HCEC 1CT (cell line): ENCODE measurements at regions not wholly inside any gene's neighbourhood (a gene's known extent, or its start where the extent isn't known, plus 50 kb on each side); places are given as distances from the start of the nearest gene placed in this dataset.

Source experiments
- DNase-seq: peaks from one replicate; pipeline ENCODE4 v3.0.0-alpha.2; 2017

DNA sequence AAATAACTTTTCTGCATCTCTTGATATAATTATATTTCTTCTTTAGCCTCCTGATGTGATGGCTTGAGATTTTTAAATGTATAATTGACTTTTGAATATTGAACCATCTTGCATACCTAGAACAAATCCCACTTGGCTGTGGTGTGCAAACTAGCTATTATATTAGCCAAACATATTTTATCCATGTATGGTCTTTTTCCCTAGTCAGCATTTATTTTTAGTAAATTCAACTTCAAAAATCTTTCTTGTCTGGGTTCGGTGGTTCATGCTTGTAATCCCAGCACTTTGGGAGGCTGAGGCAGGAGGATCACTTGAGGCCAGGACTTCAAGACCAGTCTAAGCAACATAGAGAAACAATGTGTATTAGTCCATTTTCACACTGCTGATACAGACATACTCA, 386.6 kb upstream of the VWC2 start:
- no peak for DNase-seq

DNA sequence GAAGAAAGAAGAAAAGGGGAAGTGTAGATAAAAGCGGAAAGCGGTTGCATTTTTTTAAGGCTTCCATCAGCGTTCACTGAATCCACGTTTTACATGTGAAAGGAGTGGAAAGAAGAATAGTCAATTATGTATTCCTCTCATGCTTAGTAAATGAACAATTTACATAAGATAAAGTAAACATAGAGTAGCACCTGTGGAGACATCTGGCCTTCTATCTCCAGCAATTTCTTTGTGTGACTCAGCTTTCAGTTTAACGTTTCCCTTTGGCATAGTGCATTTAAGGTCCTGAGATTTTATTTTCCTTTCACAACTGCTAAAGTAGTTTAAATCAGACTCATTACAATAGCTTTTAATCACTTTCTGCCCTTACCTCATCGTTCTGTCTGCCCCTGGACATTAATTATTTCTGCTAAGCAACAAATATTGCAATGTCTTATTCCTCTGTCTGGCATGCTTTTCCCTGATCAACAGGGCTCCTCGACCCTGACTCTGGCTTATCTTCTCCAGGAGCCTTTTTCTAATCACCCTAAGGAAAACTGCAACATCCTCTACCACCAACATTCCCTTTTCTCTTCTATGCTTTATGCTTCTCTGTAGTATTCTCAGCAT, 383.5 kb upstream of the VWC2 start:
- DNase-seq, result no peak

DNA sequence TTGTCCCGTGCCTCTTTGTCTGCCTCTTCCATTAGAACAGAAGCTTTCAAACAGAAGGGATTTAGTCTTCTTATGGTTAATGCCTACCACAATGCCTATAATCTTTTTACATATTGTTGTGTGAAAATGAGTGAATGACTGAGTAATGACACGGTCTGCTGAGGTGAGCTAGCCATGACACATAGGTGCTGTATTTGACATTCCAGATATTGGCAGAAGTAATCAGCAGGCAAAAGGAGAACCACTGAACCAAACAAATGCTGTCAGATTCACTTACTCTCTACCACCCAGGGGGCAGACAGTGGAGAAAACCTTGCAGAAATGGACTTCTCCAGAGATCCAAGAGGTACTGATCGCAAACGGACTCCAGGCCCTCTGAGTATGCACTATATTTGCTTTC, 377.2 kb upstream of the VWC2 start:
- no peak for DNase-seq

DNA sequence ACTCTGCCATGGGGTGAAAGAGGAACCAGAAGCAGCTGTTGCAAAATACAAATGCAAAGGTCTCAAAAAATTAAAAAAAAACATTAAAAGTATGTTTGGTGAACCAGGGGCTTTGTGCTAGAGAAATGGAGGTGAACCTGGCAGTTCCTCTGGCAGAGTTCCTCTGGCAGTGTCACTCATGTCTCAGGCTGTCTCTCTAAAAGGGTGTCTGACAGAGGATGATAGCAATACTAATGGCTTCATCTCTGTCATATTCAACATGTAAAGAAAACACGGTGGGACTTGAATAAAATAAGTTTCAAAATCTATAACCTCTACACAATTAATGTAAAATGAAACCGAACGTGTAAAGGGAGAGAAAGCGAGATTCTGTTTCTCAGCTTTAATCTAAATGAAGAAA, 375.7 kb upstream of the VWC2 start:
- no peak for DNase-seq

DNA sequence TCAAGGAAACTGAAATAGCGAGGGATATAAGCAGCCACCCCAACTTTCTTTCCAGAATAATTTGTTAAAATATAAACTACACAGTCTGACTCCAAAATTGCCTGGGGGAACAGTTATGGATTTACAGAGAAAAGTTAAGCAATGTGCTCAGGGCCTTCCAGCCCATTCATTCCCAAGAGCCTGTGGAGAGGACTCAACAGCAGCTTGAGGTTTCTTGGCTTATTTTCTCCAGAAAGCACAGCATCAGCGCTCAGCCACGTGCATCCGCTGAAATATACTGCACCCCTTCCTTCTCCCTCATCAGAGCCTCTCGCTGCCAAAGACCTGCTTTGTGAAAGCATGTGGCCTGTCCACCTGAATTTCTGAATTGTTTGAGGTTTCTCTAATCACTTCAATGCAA, 375.2 kb upstream of the VWC2 start:
- DNase-seq, result no peak

DNA sequence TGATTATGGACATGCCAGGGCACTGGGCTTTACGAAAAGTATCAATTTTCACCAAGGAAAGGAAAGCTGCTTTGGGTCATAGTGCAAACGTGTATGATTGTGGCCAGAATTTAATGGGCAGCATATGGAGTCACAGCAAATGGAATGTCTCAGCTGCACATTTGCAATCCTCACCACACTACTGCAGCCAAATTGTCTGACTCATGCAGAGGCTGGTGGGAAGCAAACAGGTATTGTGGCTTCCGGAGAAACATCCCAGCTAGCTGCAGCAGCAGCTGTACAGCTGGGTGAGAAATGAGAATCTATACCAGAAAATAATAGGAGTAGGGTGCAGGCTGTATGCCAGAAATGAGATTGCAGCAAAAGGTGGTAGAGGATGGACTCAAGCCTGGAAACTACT, 374.7 kb upstream of the VWC2 start:
- no peak for DNase-seq

DNA sequence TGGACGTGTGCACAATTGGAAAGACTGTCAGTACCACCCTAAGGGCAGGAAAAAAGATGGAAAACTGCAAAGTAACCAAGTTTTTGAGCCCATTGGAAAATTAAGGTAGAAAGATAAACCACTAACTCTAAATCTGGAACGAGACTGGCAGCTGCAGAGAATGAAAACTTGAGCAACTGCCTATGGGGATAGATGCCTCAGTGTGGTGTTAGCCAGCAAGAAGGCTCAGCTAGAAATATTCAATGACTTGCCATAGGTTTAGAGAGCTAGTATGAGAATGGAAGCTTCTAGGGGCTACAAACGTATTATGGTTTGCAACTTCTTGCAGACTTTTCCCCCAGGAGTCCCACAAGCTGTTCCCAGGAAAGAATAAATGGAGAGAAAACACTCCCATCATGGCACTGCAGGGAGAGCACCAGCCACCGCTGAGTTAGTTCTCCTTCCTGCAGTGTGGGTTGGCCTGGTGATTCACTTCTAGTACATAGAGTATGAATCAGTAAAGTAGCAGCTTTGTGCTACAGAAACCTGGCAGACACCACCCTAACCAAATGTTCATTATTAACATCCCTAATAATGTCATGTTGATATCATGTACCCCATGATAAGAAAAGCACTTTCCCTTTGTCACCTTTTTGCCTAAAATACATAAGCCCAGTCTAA, 372.4 kb upstream of the VWC2 start:
- no peak for DNase-seq

DNA sequence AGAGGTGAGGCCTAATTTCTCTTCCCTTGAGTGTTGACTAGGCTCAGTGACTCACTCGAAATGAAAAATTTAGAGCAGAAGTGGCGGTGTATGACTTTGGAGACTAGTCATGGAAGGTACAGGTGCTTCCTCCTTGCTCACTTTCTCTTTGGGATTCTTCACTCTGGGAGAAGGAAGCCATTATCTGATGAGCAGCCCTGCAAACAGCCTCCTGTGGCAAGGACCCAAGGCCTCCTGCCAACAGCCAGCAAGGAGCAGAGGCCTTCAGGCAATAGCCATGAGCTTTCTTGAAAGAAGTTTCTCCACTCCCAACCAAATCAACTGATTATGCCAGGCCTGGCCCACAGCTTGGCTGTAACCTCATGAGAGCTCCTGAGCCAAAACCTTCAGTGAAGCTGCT, 369.6 kb upstream of the VWC2 start:
- DNase-seq, result no peak

DNA sequence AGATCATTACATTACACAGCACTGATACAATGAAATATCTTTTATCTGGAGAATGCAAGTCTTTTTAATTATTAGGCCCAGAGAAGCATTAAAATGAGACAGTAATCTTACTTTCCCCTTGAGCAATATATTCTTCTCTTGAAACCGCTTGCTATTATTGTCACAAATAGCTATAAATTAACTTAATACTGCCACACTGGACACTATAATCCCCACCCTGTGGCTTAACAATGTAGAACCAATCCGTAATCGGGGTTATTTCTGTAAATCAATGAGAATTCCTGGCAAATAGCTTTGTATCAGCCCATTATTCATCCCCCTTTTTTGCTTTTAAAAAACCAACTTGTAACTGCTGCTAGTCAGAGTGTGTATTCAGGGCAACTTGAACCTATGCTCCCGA, 366.2 kb upstream of the VWC2 start:
- no peak for DNase-seq

DNA sequence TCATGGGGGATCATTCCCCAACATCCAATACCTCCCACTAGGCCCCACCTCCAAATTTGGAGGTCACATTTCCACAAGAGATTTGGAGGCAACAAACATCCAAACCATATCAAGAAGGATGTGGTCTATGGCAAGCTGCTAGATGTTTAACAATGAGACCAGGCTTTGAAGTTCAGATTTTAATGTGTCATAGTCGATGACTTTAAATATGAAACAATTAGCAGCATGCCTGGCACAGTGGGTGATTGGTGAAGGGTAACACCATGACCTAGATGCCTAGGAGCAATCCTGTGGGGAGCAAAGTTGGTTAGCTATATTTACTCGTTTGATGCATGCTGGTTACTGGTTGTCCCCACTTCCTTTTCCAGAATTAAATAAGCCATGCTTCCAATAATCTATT, 356.4 kb upstream of the VWC2 start:
- no peak for DNase-seq

DNA sequence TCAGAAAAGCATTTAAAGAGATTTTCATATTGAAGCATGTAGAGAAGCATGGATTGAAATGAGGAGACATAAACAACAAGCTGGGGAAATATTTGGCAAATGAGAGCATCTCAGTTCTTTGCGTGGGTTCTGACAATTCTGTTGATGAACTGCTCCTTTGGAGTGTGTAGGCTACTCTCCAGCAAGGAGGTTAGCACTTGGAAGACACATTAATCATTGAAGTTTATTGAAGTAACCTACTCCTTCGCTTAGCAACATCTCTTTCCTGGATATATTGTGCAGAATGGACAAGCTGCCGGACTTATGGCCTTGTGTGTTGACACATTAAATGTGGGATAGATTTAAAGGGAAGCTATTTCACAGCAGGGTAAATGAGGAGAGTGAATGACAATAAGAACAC, 354.5 kb upstream of the VWC2 start:
- DNase-seq, result no peak

DNA sequence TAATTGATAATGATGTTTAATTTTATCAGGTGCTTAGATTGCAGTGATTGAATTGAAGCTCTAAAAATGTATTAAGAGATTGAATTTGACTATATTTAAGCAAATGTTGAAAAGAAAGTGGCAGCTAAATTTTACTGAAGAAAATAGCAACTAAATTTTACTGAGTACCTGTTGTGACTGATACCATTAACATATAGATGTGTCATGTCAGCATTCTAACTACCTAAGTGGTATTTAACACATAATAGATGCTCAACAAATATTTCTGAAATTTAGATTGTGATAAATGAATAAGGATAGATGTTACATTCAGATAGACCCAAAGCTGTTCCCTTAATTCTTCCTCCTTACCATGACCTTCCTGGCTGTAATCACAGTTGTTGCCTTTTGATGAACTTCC, 350.9 kb upstream of the VWC2 start:
- no peak for DNase-seq

DNA sequence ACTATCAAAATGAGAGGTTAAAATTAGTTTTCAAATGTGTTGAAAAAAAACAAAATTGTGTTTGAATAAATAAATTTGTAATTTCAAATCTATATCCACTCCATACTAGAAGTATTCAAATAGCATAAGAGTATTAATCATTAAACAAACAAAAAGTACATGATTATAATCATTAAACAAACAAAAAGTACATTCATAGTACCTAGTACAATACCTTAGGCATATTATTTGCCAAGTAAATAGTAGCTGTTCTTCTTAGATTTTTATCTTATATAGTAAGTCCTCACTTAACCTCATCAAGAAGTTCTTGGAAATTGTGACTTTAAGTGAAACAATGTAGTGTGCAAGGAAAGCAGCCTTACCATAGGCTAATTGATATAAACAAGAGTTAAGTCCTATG, 349.3 kb upstream of the VWC2 start:
- no peak for DNase-seq

DNA sequence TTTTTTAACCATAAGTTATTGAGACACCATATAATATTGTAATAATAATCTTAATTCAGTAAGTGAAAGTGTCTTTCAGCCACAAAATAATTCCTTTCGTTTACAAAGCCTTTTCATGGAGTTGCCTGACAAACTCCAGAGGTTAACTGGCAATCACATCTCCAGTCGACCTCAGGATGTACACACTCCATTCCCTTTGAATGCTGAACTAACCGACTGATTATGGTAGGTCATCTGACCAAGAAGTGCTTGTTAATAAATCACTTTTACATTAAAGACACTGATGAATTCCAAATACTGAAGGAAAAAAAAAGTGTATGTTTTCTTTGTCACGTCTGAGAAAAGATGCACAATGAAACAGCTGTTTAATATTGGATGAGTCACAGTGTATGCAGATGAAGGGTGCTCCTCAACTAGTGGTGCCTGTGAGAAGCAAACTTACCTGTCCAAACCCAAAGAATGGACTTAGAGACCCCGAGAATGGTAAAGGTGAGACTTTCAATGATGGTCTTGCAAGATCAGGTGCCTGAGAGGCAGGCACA, 348.1 kb upstream of the VWC2 start:
- no peak for DNase-seq

DNA sequence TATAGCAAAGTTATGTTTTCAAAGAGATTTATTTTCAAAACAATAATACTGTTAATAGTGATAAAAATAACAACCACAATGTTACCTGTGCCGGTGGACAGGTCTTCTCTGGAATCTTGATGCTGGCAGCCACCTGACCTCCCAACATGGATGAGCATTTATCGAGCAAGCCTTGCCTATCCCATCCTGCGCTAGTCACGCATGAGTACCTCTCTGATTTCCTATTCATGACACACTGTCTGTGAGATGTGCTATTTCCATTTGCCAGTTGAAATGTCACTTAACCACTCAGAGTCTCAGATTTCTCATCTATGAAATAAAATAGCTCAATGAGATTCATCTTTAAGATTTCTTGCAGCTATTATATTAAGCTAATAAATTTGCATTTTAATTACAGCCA, 341.2 kb upstream of the VWC2 start:
- no peak for DNase-seq

DNA sequence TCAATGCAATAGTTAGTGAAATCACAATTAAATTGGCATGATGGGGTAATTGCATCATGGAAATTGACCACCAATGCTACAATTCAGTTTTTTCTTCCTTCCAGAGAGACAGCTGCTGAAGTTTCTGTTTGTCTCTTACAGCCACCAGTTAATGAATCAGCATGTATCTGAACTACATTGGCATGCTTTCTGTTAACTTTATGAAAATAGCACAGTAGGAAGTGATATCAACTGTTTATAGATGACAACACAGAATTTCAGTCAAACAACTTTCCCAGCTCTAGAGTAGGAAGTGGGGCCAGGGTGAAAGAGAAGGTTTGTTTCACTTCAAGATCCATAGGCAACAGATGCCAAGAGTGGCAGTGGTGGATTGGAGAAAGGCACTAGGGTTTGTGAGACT, 339.6 kb upstream of the VWC2 start:
- DNase-seq, result no peak

DNA sequence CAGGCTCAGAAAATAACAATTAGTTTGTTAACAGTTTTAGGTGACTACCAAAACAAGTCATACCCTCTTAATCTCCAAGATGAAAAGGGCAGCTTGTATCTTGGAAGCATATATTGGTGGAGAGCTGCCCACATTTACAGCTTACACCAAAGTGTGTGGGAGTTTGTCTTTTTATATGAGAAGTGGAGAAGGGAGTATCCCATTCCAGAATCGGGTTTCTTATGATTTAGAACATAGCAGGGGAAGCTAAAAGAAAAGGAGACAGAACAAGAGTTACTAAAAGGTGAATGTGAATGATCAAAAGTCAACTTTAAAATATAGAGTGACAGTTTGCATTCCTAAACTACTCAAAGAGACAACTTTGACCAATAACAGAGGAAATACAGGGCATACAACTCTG, 338.6 kb upstream of the VWC2 start:
- no peak for DNase-seq

DNA sequence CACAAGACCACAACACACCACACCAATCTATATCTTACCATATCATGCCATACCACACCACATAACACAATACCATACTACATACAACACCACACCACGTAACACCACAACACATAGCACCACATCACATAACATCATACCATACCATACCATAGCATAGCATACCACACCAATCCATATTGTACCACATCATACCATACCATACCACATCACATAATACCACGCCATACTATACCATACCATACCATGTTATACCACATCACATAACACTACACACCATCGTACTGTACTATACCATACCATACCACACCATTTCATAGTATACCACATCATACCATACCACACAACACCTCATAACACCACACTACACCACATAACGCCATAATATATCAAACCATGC, 335.2 kb upstream of the VWC2 start:
- no peak for DNase-seq

DNA sequence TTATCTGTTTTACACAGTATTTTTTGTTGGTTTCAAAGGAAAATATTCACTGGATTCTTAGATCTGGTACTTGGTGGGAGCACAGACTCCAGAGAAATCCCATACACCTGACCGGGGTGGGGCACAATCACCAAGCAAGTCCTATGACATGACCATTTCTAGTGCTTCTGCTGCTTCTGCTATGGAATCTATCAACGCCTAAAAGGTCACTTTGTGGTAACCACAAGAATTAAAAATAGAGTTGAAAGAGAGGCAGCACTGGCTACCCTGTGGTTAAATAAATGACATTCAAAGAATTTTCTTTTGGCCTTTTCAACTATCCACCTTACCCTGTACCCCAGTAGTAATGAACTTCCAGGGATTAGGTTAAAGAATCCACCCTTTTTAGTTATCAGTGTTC, 329.9 kb upstream of the VWC2 start:
- no peak for DNase-seq

DNA sequence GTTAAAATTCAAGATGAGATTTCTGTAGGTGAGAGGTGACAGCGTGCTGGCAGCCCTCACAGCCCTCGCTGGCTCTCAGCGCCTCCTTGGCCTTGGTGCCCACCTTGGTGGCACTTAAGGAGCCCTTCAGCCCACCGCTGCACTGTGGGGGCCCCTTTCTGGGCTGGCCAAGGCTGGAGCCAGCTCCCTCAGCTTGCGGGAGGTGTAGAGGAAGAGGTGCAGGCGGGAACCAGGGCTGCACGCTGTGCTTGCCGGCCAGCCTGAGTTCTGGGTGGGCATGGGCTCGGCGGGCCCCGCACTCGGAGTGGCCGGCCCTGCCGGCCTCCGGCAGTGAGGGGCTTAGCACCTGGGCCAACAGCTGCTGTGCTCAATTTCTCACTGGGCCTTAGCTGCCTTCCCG, 320.0 kb upstream of the VWC2 start:
- DNase-seq, result no peak

DNA sequence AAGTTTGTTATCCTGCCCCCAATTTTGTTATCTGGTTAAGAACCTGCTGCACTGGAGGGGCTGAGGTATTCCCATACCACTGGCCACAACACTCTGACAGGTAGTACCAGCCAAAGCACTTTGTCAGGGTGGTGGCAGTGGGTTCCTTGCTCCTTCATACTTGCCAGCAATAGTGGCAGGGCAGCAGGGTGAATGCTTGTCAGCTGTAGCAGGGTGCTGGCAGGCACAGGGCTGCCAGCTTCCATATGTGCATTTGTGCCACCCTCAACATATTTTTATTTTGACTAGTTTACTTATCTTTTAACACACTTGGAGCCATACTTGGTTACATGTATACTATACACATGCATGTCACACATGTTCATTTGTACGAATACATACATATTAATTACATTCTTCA, 294.0 kb upstream of the VWC2 start:
- no peak for DNase-seq

DNA sequence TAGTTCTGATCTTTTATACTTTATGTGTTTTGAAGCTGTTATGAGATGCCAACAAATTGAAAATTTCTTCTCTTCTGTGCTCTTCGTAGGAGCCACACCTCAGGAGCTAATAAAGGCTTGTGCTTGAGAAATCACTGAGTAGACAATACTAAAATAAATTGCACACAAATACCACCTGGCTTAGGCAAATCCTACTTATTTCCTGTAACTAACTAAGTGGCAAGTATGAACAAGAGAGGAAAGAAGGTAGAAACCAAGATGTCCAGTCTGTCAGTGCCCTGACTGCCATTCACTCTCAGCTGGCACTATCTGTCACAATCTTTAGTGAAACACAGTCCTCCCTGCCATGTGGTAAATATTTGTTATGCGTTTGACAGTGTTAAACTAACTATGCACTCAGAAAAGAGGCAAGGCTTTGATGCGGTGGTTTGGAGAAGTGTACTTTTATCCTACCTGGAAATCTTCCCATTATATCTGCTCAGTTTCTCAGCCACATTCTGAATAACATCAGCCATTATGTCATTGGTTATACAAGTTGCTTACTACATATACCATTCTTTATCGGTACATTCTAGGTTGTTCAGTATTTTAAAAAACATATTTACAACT, 293.4 kb upstream of the VWC2 start:
- DNase-seq, result no peak

DNA sequence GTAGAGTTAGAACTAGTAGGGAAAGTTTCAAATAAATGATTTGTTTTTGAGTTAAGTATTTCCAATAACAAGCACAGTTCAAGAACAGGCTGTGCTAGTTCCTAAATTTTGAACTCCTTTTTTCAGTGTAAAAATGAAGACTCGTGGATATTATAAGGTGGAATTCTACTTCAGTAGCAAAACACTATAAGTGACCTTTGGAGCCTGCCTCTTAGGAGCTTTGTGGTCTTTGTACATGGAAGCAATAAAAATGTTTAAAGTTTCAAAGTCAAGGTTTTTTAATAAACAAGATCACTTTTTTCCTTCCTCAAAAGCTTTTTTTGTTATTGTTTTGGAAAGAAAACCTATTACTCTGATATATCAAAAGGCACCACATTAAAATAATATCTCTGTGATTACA, 292.4 kb upstream of the VWC2 start:
- no peak for DNase-seq

DNA sequence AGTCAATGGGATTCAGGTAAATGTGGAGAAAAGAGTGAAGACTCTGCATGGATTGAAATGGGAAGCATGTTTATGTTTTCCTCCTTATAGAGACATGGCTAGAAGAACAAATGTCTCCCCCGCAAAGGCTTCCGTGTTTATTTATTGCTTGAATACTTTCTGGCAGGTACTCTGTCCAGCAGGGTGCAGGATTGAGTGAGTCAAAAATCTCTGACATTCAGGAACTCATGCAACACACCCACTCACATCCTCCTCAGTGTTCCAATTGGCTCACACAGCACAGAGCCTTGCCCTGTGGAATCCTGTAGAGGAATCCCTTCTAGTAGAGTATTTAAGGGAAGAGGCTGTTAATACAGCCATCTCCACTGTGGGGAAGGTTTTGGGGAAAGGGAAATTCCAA, 290.3 kb upstream of the VWC2 start:
- DNase-seq, result no peak
